PC-9 (cell line): ENCODE measurements at regions not wholly inside any gene's neighbourhood (a gene's known extent, or its start where the extent isn't known, plus 50 kb on each side); places are given as distances from the start of the nearest gene placed in this dataset.

Experiments
- BruUV-seq: library from RNA; stranded (reverse); fragments of 400-500 nt; replicated peaks from 2 replicates; lab custom pipeline; 2021; lab: Mats Ljungman, UMichigan
- CTCF ChIA-PET: fragments of 300-600 bp; sonication (Branson Sonifier 250); formaldehyde crosslinking; loops from one replicate; lab custom pipeline; 2022; ENCODE audit warnings: antibody characterized with exemption; lab: Charles Lee
- POLR2A ChIA-PET: fragments of 300-600 bp; sonication (Branson Sonifier 250); formaldehyde crosslinking; loops from one replicate; lab custom pipeline; 2022; ENCODE audit warnings: antibody characterized with exemption; ENCODE audit not compliant: unreplicated experiment; lab: Charles Lee
- DNase-seq, 2 experiments: peaks; one replicate each; pipeline versions ENCODE4 v3.0.0 to v3.0.0-alpha.2; 2015 to 2022; ENCODE audit warnings: mixed read lengths in 1 of 2
- H2AFZ ChIP-seq: fragments of 200-600 bp; sonication (generic); 2 replicates; pipeline ENCODE4 v1.8.1; 2017; ENCODE audit warnings: antibody characterized with exemption
- H3F3A ChIP-seq: fragments of 200-600 bp; sonication (generic); 2 replicates; pipeline ENCODE4 v1.8.1; 2017; ENCODE audit warnings: antibody characterized with exemption, mild to moderate bottlenecking, low read depth; ENCODE audit not compliant: insufficient read depth
- H3K27ac ChIP-seq: fragments of 200-600 bp; sonication (generic); 2 replicates; pipeline ENCODE4 v1.6.1; 2016; ENCODE audit warnings: mixed run types
- H3K27me3 ChIP-seq: fragments of 200-600 bp; sonication (generic); 2 replicates; pipeline ENCODE4 v1.6.1; 2016; ENCODE audit warnings: low read depth, mixed run types; ENCODE audit not compliant: insufficient read depth
- H3K36me3 ChIP-seq: fragments of 200-600 bp; sonication (generic); 2 replicates; pipeline ENCODE4 v1.6.1; 2016; ENCODE audit warnings: low read depth, mixed run types
- H3K4me1 ChIP-seq: fragments of 200-600 bp; sonication (generic); replicated peaks from 2 replicates; pipeline ENCODE4 v1.6.1; 2016; ENCODE audit warnings: mixed run types; ENCODE audit not compliant: insufficient read depth
- H3K4me2 ChIP-seq: fragments of 200-600 bp; sonication (generic); 2 replicates; pipeline ENCODE4 v1.6.1; 2017; ENCODE audit warnings: mixed run types
- H3K4me3 ChIP-seq: fragments of 200-600 bp; sonication (generic); 2 replicates; pipeline ENCODE4 v1.6.1; 2016; ENCODE audit warnings: mixed run types
- H3K79me2 ChIP-seq: fragments of 200-600 bp; sonication (generic); 2 replicates; pipeline ENCODE4 v1.6.1; 2017; ENCODE audit warnings: low read depth, mixed run types
- H3K9me2 ChIP-seq: fragments of 200-600 bp; sonication (generic); 2 replicates; pipeline ENCODE4 v1.8.1; 2017; ENCODE audit warnings: mild to moderate bottlenecking; ENCODE audit not compliant: insufficient read depth
- H3K9me3 ChIP-seq: fragments of 200-600 bp; sonication (generic); 2 replicates; pipeline ENCODE4 v1.8.1; 2016; ENCODE audit warnings: low read depth; ENCODE audit not compliant: insufficient read depth
- H4K20me1 ChIP-seq: fragments of 200-600 bp; sonication (generic); 2 replicates; pipeline ENCODE4 v1.8.1; 2017; ENCODE audit not compliant: insufficient read depth
- CTCF ChIP-seq: fragments of 200-600 bp; sonication (generic); conservative IDR thresholded peaks from 2 replicates; pipeline ENCODE4 v1.6.1; 2017; ENCODE audit warnings: mixed run types, antibody characterized with exemption, mild to moderate bottlenecking, moderate library complexity
- EZH2 ChIP-seq: fragments of 200-600 bp; sonication (generic); IDR thresholded peaks from 2 replicates; pipeline ENCODE4 v1.8.0; 2017; ENCODE audit warnings: antibody characterized with exemption, low read depth
- intact Hi-C: fragments of 100-400 bp; cut with micrococcal nuclease; formaldehyde crosslinking; loops from one replicate; pipeline ENCODE4 v1.10.0; 2022; ENCODE audit not compliant: unreplicated experiment

DNA sequence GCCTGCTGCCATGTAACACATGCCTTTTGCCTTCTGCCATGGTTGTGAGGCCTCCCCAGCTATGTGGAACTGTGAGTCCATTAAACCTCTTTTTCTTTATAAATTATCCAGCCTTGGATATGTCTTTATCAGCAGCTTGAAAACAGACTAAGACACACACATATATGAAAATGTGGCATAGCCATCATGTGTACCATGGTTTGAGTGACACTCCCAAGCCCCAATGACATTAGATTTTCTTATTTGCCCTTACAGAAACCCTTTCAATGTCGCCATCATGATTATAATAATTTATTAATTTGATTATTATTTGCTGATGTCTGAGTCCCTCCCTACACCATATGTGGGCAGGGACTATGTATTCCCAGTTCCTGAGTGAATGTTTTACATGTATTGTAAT lies 63.5 kb upstream of the FGGY start:
- H3F3A ChIP-seq: no peaks in the 10 kb centered on the region
- BruUV-seq: no TSS peak
- H3K36me3 ChIP-seq: no peaks in the 10 kb centered on the region
- no peaks in the 10 kb centered on the region for H3K9me3 ChIP-seq
- no peak overlapping the region for H3K4me2 ChIP-seq
- POLR2A ChIA-PET: no interaction called here
- H3K79me2 ChIP-seq: no peaks in the 10 kb centered on the region
- intact Hi-C loops: no loop called here
- no peaks in the 10 kb centered on the region for H3K27me3 ChIP-seq
- H4K20me1 ChIP-seq: no peaks in the 10 kb centered on the region
- H2AFZ ChIP-seq: no peak overlapping the region
- H3K9me2 ChIP-seq: no peaks in the 10 kb centered on the region
- no peaks in the 10 kb centered on the region for H3K4me1 ChIP-seq
- CTCF ChIA-PET: no interaction called here
- no peak overlapping the region for H3K4me3 ChIP-seq
- H3K27ac ChIP-seq: no peak overlapping the region
- TF ChIP-seq CTCF (no peak), EZH2 (no peak)
- no peak for DNase-seq

DNA sequence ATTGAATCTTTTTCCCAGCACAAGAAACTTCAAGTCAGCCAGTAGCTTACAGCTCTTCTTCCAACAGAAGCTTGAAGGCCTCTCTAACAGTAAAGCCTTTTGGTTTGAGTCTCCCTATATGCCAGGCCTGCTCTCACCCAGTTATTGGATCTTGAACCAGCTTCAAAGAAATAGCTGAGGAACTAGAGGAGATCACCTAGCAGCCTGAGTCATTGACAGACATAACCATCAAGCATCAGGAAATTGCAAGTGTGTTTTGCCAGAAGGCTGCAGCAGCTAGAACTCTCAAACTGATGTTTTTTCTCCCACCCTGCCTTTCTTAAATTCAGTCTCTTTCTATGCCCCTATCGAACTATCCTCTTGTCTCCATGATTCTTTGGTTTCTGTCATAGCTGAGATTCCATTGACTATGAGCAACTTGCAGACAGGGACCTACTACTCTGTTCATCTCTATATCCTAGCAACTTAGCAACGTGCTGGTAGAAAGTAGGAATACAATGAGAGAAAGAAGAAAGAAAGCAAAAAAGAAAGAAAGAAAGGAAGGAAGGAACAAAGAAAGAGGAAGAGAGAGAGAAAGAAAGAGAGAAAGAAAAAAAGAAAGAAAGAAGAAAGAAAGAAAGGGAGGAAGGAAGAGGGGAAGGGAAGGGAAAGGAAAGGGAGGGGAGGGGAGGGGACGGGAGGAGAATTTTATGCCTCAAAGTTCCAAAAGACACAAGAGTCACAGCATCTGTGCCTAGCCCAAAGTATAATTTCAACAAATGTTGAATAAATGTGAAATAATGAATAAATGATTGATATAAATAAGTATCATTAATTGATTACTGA lies 60.0 kb upstream of the FGGY start:
- POLR2A ChIA-PET: no interaction called here
- Histone ChIP-seq H4K20me1 (no peaks in the 10 kb centered on the region), H2AFZ (no peak overlapping the region), H3K4me3 (no peak overlapping the region), H3K36me3 (no peaks in the 10 kb centered on the region), H3K9me2 (no peaks in the 10 kb centered on the region), H3K27me3 (no peaks in the 10 kb centered on the region), H3K4me2 (no peak overlapping the region), H3K9me3 (no peaks in the 10 kb centered on the region), H3K79me2 (no peaks in the 10 kb centered on the region), H3K27ac (no peak overlapping the region), H3K4me1 (no peaks in the 10 kb centered on the region), H3F3A (no peaks in the 10 kb centered on the region)
- intact Hi-C loops: no loop called here
- CTCF ChIA-PET: no interaction called here
- no peak for DNase-seq
- TF ChIP-seq EZH2 (no peak), CTCF (no peak)
- no TSS peak for BruUV-seq

DNA sequence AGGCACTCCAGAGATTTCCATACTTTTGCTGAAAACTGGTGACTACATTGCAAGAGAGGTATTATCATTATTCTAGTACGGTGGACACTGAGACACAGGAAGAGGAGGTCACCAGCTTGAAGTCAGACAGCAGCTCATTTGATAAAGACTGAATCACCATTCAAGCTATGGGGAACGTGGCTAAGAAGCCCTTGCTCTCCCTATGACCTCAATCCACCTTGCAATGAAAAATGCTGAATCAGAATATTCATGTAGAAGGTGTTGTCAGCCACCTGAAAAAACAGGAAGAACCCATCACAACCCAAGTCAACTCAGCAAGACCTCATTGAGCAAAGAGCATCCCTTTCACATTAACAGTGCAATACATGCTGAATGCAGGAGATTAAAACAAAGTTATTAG lies 59.0 kb upstream of the FGGY start:
- Histone ChIP-seq H3K36me3 (no peaks in the 10 kb centered on the region), H3K9me2 (no peaks in the 10 kb centered on the region), H3K27ac (no peak overlapping the region), H3K79me2 (no peaks in the 10 kb centered on the region), H3K4me3 (no peak overlapping the region), H2AFZ (no peak overlapping the region), H3K27me3 (no peaks in the 10 kb centered on the region), H3K4me2 (no peak overlapping the region), H3K4me1 (no peaks in the 10 kb centered on the region), H4K20me1 (no peaks in the 10 kb centered on the region), H3K9me3 (no peaks in the 10 kb centered on the region), H3F3A (no peaks in the 10 kb centered on the region)
- BruUV-seq: no TSS peak
- DNase-seq: no peak
- ChIA-PET CTCF (no interaction called here), POLR2A (no interaction called here)
- TF ChIP-seq CTCF (no peak), EZH2 (no peak)
- intact Hi-C loops: no loop called here
